ENCODE measurements at regions not wholly inside any gene's neighbourhood (a gene's known extent, or its start where the extent isn't known, plus 50 kb on each side); places are given as distances from the start of the nearest gene placed in this dataset.

DNA sequence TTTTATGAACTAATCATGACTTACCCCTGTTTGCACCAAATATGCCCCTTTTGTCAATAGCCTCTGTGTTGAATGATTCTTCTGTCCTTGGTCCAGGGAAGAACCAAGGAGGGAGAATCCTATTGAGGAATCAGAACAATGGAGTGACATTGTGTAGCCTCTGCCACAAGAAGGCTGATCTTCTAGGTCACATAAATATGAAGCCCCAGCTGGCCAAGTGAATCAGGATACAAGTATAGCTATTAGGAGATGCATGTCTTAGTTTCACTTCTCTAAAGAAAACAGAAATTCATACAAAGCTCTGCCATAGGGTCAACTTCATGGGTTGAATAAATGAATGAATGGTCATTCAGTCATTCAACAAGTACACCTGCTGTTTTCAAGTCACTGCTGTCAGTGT lies 118.2 kb upstream of the BLID start:
- TF ChIP-seq POLR2A (IDR thresholded peaks at IDR 0.05) (no peak), POLR2AphosphoS5 (IDR thresholded peaks at IDR 0.05) (no peak), EP300 (IDR thresholded peaks at IDR 0.05) (no peak)
- TF ChIP-seq, protein P1, sequence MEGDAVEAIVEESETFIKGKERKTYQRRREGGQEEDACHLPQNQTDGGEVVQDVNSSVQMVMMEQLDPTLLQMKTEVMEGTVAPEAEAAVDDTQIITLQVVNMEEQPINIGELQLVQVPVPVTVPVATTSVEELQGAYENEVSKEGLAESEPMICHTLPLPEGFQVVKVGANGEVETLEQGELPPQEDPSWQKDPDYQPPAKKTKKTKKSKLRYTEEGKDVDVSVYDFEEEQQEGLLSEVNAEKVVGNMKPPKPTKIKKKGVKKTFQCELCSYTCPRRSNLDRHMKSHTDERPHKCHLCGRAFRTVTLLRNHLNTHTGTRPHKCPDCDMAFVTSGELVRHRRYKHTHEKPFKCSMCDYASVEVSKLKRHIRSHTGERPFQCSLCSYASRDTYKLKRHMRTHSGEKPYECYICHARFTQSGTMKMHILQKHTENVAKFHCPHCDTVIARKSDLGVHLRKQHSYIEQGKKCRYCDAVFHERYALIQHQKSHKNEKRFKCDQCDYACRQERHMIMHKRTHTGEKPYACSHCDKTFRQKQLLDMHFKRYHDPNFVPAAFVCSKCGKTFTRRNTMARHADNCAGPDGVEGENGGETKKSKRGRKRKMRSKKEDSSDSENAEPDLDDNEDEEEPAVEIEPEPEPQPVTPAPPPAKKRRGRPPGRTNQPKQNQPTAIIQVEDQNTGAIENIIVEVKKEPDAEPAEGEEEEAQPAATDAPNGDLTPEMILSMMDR (IDR thresholded peaks at IDR 0.05), result no peak

Measured in stomach (tissue), 4 donors.